ENCODE measurements at regions not wholly inside any gene's neighbourhood (a gene's known extent, or its start where the extent isn't known, plus 50 kb on each side); places are given as distances from the start of the nearest gene placed in this dataset.

DNA sequence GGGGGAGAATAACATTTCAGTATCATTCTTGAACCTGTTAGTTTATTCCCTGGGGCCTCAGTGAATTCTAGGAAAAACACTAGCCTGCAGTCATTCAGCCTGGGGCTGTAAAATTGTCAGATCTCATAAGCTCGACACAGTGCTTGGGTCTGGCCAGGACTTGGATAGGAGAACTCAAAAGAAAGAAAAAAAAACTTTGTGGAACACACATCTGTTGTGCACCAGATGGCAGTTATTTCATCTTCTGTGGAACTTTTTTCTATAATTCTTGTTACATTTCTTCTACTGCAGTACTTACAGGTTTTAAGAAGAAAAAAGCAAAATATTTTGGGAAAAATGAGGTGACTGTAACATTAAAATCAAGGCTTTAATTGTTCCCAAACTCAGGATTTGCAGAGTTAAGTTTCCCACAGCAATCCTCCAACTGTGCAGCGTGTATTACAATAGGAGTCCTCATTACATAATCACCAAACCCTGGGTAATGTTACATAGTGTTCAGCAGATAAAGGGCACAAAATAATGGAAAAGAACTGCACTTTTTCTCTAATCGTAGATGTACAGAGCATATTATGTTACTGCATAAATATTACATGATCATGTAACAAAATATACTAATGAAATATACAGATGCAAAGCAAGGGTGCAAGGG, 531.1 kb upstream of the CITED2 start:
- Histone ChIP-seq H3K9ac (no peak overlapping the region), H3K36me3 (no peaks in the 10 kb centered on the region), H3K9me3 (ENCODE audit: low read depth) (no peaks in the 10 kb centered on the region), H3K4me3 (no peak overlapping the region), H3K27ac (no peak overlapping the region), H4K20me1 (ENCODE audit: low read depth) (no peaks in the 10 kb centered on the region), H2AFZ (replicated peaks) (peak overlapping the region; percentile 84), H3K27me3 (no peaks in the 10 kb centered on the region), H3K79me2 (ENCODE audit: low read depth) (no peaks in the 10 kb centered on the region), H3K4me2 (peak overlapping the region; percentile 36), H3F3A (ENCODE audit: low read depth) (no peaks in the 10 kb centered on the region), H3K4me1 (peaks cover 29% of the 10 kb centered on the region)
- DNase-seq (ENCODE audit: low spot score) = no peak
- H3K27me3 Mint-ChIP-seq (ENCODE audit: insufficient read depth, low read depth) = peaks cover 2% of the 10 kb centered on the region
- peak overlapping the region; percentile 7 for H3K4me3 Mint-ChIP-seq
- H3K36me3 Mint-ChIP-seq = peaks cover 8% of the 10 kb centered on the region
- peak overlapping the region; percentile 99 for H3K27ac Mint-ChIP-seq
- H3K9me3 Mint-ChIP-seq = peaks cover 29% of the 10 kb centered on the region
- peaks cover 42% of the 10 kb centered on the region for H3K4me1 Mint-ChIP-seq
- TF ChIP-seq EZH2phosphoT487 (IDR thresholded peaks at IDR 0.05) = no peak
- TF ChIP-seq, protein P1, sequence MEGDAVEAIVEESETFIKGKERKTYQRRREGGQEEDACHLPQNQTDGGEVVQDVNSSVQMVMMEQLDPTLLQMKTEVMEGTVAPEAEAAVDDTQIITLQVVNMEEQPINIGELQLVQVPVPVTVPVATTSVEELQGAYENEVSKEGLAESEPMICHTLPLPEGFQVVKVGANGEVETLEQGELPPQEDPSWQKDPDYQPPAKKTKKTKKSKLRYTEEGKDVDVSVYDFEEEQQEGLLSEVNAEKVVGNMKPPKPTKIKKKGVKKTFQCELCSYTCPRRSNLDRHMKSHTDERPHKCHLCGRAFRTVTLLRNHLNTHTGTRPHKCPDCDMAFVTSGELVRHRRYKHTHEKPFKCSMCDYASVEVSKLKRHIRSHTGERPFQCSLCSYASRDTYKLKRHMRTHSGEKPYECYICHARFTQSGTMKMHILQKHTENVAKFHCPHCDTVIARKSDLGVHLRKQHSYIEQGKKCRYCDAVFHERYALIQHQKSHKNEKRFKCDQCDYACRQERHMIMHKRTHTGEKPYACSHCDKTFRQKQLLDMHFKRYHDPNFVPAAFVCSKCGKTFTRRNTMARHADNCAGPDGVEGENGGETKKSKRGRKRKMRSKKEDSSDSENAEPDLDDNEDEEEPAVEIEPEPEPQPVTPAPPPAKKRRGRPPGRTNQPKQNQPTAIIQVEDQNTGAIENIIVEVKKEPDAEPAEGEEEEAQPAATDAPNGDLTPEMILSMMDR (IDR thresholded peaks at IDR 0.05) = no peak

DNA sequence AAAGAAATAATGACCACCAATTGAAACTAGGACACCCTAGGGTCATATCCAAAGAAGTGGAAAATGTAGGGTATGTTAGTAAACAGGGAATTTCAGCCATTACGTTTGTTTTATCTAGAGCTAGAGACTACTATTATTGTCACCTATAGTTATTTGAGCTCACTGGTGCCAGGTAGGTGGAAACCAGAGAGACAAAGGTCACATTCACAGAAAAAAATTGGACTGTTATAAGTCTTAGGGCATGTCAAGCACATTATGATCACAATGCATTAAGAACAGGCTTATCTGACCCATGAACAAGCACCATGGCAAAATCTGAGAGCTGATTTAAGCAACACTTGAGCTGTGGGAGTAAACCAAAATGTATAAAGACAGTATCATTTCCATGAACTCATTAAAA, 530.1 kb upstream of the CITED2 start:
- no peak for TF ChIP-seq EZH2 (IDR thresholded peaks at IDR 0.05)
- TF ChIP-seq, protein P1 (IDR thresholded peaks at IDR 0.05) = no peak
- no peak for TF ChIP-seq EZH2phosphoT487 (IDR thresholded peaks at IDR 0.05)
- Histone ChIP-seq H3K27me3 (no peaks in the 10 kb centered on the region), H3K4me3 (no peak overlapping the region), H3F3A (ENCODE audit: low read depth) (no peaks in the 10 kb centered on the region), H4K20me1 (ENCODE audit: low read depth) (no peaks in the 10 kb centered on the region), H2AFZ (replicated peaks) (no peak overlapping the region), H3K9ac (no peak overlapping the region), H3K4me1 (peaks cover 29% of the 10 kb centered on the region), H3K79me2 (ENCODE audit: low read depth) (no peaks in the 10 kb centered on the region), H3K36me3 (no peaks in the 10 kb centered on the region), H3K4me2 (no peak overlapping the region), H3K27ac (no peak overlapping the region), H3K9me3 (ENCODE audit: low read depth) (no peaks in the 10 kb centered on the region)
- Mint-ChIP-seq H3K36me3 (peaks cover 6% of the 10 kb centered on the region), H3K4me3 (peak overlapping the region; percentile 17), H3K9me3 (peaks cover 25% of the 10 kb centered on the region), H3K27ac (no peak overlapping the region), H3K4me1 (peaks cover 42% of the 10 kb centered on the region), H3K27me3 (ENCODE audit: insufficient read depth, low read depth) (peaks cover 2% of the 10 kb centered on the region)
- no peak for DNase-seq (ENCODE audit: low spot score)

DNA sequence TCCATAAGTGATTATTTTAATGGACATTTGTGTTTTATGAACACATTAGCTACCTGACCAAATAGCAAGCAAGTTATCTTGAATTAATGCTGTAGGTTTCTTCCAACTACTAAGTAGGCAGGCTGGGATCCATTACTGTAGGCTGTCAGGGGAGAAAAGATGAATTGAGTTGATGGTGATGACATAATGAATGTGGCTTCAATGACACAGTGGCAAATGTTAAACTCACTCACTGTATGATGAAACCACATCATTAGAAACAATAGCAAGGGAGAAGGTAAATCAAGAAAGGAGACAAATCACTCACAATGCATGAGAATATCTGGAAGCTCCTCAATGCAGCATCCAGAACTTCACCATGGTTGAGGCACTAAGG, 529.7 kb upstream of the CITED2 start:
- Mint-ChIP-seq H3K4me3 (no peak overlapping the region), H3K9me3 (peaks cover 29% of the 10 kb centered on the region), H3K4me1 (peaks cover 42% of the 10 kb centered on the region), H3K27me3 (ENCODE audit: insufficient read depth, low read depth) (peaks cover 2% of the 10 kb centered on the region), H3K36me3 (peaks cover 6% of the 10 kb centered on the region), H3K27ac (peak overlapping the region; percentile 38)
- Histone ChIP-seq H4K20me1 (ENCODE audit: low read depth) (no peaks in the 10 kb centered on the region), H3F3A (ENCODE audit: low read depth) (no peaks in the 10 kb centered on the region), H3K9me3 (ENCODE audit: low read depth) (no peaks in the 10 kb centered on the region), H3K36me3 (no peaks in the 10 kb centered on the region), H3K4me3 (no peak overlapping the region), H3K27me3 (no peaks in the 10 kb centered on the region), H3K9ac (no peak overlapping the region), H3K4me2 (no peak overlapping the region), H3K4me1 (peaks cover 29% of the 10 kb centered on the region), H3K79me2 (ENCODE audit: low read depth) (no peaks in the 10 kb centered on the region), H2AFZ (replicated peaks) (no peak overlapping the region), H3K27ac (no peak overlapping the region)
- TF ChIP-seq EZH2 (IDR thresholded peaks at IDR 0.05) = no peak
- TF ChIP-seq, protein P1 (IDR thresholded peaks at IDR 0.05) = no peak
- no peak for TF ChIP-seq EZH2phosphoT487 (IDR thresholded peaks at IDR 0.05)
- DNase-seq (ENCODE audit: low spot score) = no peak
